Lower leg skin (tissue), 3 donors: ENCODE measurements at regions not wholly inside any gene's neighbourhood (a gene's known extent, or its start where the extent isn't known, plus 50 kb on each side); places are given as distances from the start of the nearest gene placed in this dataset.

Experiments
- POLR2A ChIP-seq, 2 donors: fragments of 450-650 bp; IDR thresholded peaks; one replicate each; pipeline ENCODE4 v1.6.1; 2016 to 2017; ENCODE audit warnings: antibody characterized with exemption in 2 of 2, mild to moderate bottlenecking in 1 of 2, moderate library complexity in 1 of 2
- TF ChIP-seq, protein P1 (sequence below), 3 donors: fragments of 450-650 bp; IDR thresholded peaks; one replicate each; pipeline ENCODE4 v1.5.1; 2016; ENCODE audit warnings: antibody characterized with exemption in 3 of 3, mild to moderate bottlenecking in 3 of 3, moderate library complexity in 2 of 3

DNA sequence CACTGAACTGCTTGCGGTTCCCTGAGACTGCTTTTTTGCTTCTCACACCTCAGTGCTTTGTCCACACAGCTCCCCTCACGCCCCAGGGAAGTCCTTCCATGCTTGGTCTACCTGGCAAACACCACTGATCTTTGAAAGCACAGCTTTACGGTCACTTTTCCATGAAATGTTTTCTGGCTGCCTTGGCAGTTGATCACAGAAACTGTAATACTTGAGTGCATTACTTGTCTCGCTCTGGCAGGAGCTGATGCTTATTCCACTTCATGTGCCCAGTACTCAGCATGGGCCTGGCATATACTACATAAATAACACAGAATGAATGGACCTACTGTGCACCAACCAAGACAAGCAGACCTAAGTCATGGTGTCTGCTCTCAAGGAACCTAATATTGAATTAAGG is 121.1 kb downstream of the MEX3B start:
- TF ChIP-seq, protein P1, sequence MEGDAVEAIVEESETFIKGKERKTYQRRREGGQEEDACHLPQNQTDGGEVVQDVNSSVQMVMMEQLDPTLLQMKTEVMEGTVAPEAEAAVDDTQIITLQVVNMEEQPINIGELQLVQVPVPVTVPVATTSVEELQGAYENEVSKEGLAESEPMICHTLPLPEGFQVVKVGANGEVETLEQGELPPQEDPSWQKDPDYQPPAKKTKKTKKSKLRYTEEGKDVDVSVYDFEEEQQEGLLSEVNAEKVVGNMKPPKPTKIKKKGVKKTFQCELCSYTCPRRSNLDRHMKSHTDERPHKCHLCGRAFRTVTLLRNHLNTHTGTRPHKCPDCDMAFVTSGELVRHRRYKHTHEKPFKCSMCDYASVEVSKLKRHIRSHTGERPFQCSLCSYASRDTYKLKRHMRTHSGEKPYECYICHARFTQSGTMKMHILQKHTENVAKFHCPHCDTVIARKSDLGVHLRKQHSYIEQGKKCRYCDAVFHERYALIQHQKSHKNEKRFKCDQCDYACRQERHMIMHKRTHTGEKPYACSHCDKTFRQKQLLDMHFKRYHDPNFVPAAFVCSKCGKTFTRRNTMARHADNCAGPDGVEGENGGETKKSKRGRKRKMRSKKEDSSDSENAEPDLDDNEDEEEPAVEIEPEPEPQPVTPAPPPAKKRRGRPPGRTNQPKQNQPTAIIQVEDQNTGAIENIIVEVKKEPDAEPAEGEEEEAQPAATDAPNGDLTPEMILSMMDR (IDR thresholded peaks at IDR 0.05): no peak
- TF ChIP-seq POLR2A (IDR thresholded peaks at IDR 0.05): no peak
